ENCODE measurements at regions not wholly inside any gene's neighbourhood (a gene's known extent, or its start where the extent isn't known, plus 50 kb on each side); places are given as distances from the start of the nearest gene placed in this dataset.

- intact Hi-C loops (cut with DNase I), result no loop called here
- DNase-seq (no peak), ATAC-seq (no peak)
Measured at GRCh38 chr2:175404839-175405238, 223.3 kb upstream of the ATP5MC3 start.

- ATAC-seq (no peak), DNase-seq (no peak)
- intact Hi-C loops (cut with DNase I), result no loop called here
Measured at GRCh38 chr2:175403599-175404221, 222.2 kb upstream of the ATP5MC3 start.

- intact Hi-C loops (cut with DNase I), result no loop called here
- no peak for ATAC-seq
Measured at GRCh38 chr2:175402571-175402970, 221.1 kb upstream of the ATP5MC3 start.

GRCh38 chr2:175401956-175402469 lies 220.5 kb upstream of the ATP5MC3 start:
- DNase-seq (no peak), ATAC-seq (no peak)
- intact Hi-C loops (cut with DNase I), result no loop called here

More at GRCh38 chr2:175402571-175402970, 221.1 kb upstream of the ATP5MC3 start:
- no peak for DNase-seq

GRCh38 chr2:175400975-175401374 lies 219.5 kb upstream of the ATP5MC3 start:
- DNase-seq (no peak), ATAC-seq (no peak)
- intact Hi-C loops (cut with DNase I), result no loop called here

GRCh38 chr2:175399326-175399725 lies 217.8 kb upstream of the ATP5MC3 start:
- ATAC-seq, result no peak
- intact Hi-C loops (cut with DNase I), result no loop called here
- no peak for DNase-seq

DNA sequence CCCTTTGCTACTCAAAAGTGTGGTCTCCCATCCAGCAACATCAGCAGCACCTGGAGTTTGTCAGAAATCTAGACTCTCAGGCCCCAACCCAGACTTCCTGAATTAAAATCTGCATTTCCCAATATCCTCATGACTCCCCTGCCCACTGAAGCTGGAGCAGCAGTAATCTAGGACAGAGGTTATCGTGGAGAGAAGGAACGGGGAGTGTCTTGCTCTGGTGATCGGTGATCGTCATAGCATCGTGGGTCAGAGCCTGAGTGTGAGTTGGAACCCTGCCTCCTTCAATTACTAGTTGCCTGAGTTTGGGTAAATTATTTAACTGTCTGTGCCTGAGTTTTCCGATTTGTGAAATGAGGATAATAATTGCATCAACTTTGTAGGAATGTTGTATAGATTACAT lies 217.3 kb upstream of the ATP5MC3 start:
- DNase-seq (no peak), ATAC-seq (no peak)

GRCh38 chr2:175396696-175397095 lies 215.2 kb upstream of the ATP5MC3 start:
- no peak for DNase-seq
- intact Hi-C loops (cut with DNase I), result no loop called here

More for the DNA sequence above, 217.3 kb upstream of the ATP5MC3 start:
- intact Hi-C loops (cut with DNase I), result no loop called here

GRCh38 chr2:175393851-175394250 lies 212.3 kb upstream of the ATP5MC3 start:
- no peak for ATAC-seq

More at GRCh38 chr2:175396696-175397095, 215.2 kb upstream of the ATP5MC3 start:
- no peak for ATAC-seq

DNA sequence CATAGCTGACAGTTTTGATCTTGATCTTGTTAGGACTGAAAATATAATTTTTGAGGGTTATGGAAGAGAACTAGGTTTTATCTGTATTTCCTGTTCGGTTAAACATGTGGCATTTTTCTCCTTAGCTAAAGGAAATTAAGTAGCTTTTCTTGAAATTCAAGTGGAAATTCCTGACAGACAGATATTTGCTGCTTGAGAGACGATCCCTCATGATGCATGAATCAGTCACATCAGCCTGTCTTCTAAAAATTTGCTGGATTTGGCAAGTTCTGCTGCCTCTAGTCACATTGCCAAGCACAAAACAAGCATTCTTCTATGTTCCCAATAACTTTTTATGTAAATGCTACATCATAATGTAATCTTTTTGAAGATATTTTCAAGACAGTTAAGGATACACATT lies 201.8 kb upstream of the ATP5MC3 start:
- intact Hi-C loops (cut with DNase I), result no loop called here
- ATAC-seq, result no peak
- DNase-seq, result no peak

More at GRCh38 chr2:175393851-175394250, 212.3 kb upstream of the ATP5MC3 start:
- intact Hi-C loops (cut with DNase I), result no loop called here
- DNase-seq, result no peak

DNA sequence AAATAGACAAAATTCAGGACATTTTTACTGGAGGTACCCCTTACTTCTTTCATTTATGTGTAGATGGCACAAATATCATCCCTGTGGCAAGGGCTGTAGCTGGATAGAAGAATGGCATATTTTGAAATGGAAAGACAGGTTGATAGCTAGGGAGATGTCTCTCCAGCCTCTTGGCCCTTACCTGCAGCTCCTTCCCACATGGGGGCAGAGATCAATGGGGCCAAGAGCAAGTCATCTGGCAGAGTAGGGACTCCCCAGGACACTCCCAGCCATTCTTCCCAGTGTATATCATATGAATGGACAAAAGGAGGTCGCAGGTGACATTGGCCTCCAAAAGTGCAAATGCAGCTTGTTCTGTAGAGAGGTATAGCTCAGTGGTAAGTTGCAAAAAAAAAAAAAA lies 192.2 kb upstream of the ATP5MC3 start:
- intact Hi-C loops (cut with DNase I), result no loop called here
- ATAC-seq, result no peak

GRCh38 chr2:175372704-175373701 lies 191.5 kb upstream of the ATP5MC3 start:
- intact Hi-C loops (cut with DNase I), result no loop called here
- DNase-seq (no peak), ATAC-seq (no peak)

More for the DNA sequence above, 192.2 kb upstream of the ATP5MC3 start:
- DNase-seq, result no peak

DNA sequence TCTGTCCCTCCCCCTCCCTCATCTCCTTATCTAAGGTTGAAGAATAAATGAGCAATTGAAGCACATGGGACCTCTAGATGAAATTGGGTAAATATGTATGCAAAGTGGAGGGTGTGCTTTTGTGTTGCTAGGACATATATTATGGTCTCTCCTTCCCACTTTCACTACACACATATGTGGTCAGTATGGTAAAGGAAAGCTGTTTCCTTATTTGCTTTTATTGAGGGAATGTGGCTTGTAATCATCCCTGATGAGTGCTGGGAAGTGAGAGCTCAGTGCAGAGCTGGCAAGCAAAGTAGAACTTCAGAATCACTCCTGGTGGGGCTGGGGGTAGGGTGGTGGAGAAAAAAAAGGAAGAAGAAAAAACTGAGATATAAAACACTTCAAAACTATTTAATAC lies 189.9 kb upstream of the ATP5MC3 start:
- intact Hi-C loops (cut with DNase I), result no loop called here
- DNase-seq, result no peak
- no peak for ATAC-seq

GRCh38 chr2:175366815-175367214 lies 185.3 kb upstream of the ATP5MC3 start:
- ATAC-seq (peak; percentile 53 to 55), DNase-seq (no peak)
- intact Hi-C loops (cut with DNase I), result loop anchor here (5.0 to 10.0 kb wide), 3 partner anchors 318 to 720 kb away; partner anchors contain the start of gene EVX2 (in 1 of the 2)

- DNase-seq (no peak), ATAC-seq (no peak)
- intact Hi-C loops (cut with DNase I), result loop anchor here (10.0 kb wide), 2 partner anchors 321 to 721 kb away; partner anchors contain the start of gene EVX2 (in 1 of the 2)
Measured at GRCh38 chr2:175363699-175364098, 182.2 kb upstream of the ATP5MC3 start.

GRCh38 chr2:175362331-175362730 lies 180.8 kb upstream of the ATP5MC3 start:
- no peak for ATAC-seq
- intact Hi-C loops (cut with DNase I), result loop anchor here (10.0 kb wide), 2 partner anchors 322 to 722 kb away; partner anchors contain the start of gene EVX2 (in 1 of the 2)
- no peak for DNase-seq

- DNase-seq, result no peak
- intact Hi-C loops (cut with DNase I), result loop anchor here (10.0 kb wide), 2 partner anchors 325 to 725 kb away; partner anchors contain the start of gene EVX2 (in 1 of the 2)
- no peak for ATAC-seq
Measured at GRCh38 chr2:175359710-175360109, 178.2 kb upstream of the ATP5MC3 start.

DNA sequence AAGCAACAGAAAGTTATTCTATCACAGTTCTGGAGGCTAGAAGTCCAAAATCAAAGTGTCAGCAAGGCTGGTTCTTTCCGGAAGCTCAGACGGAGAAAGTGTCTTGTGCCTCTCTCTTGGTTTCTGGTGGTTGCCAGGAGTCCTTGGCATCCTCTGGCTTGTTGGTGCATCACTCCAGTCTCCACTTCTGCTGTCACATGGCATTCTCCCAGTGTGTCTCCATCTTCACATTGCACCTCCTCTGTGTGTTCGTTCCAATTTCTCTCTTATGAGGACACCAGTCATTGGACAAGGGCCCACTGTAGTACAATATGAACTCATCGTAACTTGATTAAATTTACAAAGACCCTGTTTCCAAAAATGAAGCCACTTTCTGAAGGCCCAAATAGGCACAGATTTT lies 175.4 kb upstream of the ATP5MC3 start:
- DNase-seq (no peak), ATAC-seq (no peak)
- intact Hi-C loops (cut with DNase I), result no loop called here

DNA sequence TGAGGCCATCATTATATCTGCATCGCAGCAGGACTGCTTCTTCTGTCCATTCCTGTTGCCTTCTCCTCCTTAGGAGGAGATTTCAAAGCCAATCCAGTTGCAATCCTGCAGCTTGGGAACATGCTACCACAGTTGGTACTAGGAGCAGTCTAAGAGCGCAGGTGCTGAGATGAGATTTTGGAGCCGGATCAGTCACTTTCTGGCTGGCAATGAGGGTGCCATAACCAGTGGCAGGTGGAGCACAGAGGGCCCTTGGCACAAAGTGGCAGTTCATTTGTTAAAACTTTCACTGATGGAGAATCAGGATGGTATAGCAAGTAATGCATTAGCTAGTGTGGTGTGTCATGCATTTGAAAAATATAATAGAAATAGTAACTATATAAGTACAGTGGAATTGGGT lies 173.7 kb upstream of the ATP5MC3 start:
- no peak for ATAC-seq
- intact Hi-C loops (cut with DNase I), result no loop called here
- DNase-seq, result no peak

- DNase-seq (no peak), ATAC-seq (no peak)
- intact Hi-C loops (cut with DNase I), result no loop called here
Measured at GRCh38 chr2:175353275-175353674, 171.8 kb upstream of the ATP5MC3 start.

Data from left cardiac atrium (tissue), 4 donors.